Mucosa of gallbladder (tissue), 1 donor: ENCODE measurements at regions not wholly inside any gene's neighbourhood (a gene's known extent, or its start where the extent isn't known, plus 50 kb on each side); places are given as distances from the start of the nearest gene placed in this dataset.

ENCODE experiments used
- DNase-seq: peaks from one replicate; pipeline ENCODE4 v3.0.0-alpha.2; 2020; ENCODE audit warnings: low spot score
- donor health status: DM: no; HTN: no; CAD: no.

DNA sequence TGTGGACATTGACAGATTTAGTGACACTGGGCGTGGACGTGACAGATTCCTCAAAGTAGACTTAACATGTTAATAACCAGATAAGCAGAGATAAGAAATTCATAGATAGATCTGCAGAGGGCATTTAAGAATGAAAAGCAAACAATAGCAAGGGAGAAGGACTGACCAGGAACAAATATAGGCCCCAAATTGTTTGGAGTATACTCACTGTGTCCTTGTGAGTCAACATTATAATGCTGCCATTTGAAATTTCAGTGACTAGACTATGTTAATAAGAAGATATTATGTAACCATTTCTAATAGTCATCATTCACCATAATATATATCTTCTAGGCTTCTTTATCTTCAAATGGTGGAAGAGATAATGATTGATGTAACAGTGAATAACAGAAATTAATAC lies 78.1 kb upstream of the SLC38A11 start:
- no peak for DNase-seq

DNA sequence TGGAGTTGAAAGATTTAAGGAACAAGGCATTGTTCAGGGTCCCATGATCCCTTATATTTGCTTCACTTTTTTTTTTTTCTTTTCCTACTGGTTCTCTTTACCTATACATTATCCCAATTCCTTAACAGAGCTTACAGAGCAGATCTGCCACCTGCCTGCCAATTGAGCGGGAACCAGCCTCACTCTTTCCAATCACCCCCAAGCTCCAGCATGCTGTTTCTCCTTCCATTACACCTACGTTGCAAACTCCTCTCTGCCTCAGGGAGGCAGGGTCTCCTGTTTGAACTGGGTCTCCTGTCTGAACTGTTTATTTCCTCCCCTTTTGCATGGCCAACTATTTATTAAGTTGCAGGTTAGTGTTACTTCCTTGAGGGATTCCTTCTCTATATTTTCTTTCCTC lies 77.2 kb upstream of the SLC38A11 start:
- no peak for DNase-seq

DNA sequence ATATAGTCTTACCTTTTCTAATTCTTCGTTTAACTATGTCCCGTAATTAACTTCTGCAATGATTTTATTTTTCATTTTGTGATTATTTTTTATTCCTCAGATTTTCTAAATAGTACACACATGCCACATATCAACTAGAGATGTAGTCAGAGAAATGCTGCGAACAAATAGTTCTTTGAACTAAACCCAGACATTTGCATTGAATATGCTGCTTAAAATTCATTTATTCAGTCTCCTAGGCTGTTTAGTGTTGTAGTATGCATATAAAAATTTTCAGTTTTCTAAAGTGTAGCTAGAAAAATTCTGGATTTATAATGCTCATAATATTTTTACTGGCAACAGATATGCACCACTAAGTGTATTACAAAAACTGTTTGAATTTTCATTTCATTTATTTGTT lies 68.9 kb upstream of the SLC38A11 start:
- DNase-seq = no peak

DNA sequence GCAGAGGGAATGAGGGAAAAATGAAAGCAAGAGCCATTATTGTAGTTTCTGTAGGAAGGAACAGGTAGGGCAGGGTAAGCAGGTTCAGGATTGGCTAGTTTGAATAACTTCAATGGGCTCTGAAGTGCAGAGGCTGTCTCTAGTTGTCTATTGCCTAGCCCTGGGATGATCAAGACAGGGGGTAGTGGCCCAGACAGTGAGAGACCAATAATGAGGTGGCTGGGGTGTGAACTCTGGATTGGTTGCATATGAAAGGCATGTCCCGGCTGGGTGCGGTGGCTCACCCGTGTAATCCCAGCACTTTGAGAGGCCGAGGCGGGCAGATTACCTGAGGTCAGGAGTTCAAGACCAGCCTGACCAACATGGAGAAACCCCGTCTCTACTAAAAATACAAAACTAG lies 67.5 kb upstream of the SLC38A11 start:
- DNase-seq = no peak

DNA sequence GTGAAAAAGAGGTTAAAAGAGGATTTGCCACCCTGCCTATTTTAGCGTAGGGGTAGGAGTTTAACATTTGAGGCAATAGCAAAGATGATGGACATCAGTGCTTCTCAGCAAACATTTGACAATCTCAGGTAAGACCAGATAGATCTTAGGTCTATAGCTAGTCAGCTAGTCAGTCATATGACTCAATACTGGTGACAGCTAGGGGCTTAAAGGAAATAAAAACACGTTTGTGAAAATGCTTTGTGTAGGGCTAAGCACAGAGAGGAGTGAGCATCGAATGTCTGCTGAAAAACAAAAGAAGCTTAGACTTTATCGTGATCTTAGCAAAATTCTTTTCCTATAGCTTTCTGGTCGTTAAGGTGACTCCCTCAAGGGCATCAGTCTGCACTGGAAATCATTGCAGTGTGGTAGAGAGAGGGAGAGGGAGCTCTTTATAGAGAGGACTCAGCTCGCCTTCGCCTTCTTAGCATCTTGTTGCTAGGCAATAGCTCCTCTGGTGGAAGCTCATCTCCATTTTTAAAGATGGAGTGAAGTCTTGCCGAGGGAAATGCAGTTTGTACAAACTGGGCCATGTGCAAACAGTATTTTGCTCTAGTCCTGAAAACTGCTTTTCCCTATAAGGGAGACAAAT lies 62.8 kb upstream of the SLC38A11 start:
- no peak for DNase-seq

DNA sequence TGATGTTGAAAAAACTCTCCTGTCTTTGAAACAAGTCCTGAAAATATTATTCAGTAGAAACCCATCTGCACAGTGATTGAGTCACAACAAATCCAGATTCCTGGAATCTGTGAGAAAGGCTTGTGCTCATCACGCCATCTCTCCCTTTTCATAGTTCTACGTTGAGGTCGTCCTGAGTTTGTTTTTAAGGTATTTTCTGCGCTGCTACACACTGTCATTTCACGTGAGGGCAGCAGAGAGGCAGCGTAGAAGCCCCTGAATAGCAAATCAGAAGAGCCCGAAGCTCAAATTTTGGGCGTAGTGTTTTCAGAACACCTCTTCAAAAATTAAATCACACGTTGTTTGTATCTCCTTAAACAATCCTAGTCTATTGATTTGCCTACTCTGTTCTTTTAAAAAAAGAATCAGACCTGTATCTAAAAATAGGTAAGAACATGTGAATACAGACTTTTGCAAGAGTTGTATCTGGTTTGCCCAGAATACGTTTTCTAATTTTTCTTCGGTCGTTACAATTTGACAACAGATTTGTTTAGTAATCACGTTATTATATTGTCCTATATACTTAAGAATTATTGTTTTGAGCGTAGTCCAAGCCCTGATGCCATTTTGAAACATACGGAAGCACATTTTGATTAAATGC lies 61.6 kb upstream of the SLC38A11 start:
- DNase-seq = no peak

DNA sequence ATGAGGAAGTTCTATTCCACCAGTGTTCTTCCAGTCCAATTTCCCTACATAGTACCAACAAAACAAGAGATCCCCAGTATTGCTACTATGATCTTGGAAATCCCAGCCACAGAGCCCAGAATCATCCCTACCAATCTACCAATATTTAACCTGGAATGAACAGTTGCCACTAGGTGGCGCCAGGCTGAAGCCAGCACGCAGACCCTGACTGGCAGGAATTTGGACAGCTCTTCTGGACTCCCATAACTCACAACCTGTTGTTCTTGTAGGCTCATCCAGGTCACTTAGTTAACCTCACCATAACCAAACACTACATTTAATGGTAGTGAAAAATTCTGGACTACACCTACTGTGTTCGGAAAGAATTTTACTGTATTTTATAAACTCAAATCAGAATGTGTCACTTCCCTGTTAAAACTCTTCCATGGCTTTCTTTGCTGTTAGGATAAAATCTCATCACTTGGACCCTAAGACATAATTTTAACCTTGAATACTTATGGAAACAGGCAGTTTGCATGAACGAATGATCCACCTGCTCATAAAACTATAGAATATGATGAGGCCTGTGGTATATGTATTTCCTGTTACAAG lies 59.8 kb upstream of the SLC38A11 start:
- DNase-seq = peak; percentile 64

DNA sequence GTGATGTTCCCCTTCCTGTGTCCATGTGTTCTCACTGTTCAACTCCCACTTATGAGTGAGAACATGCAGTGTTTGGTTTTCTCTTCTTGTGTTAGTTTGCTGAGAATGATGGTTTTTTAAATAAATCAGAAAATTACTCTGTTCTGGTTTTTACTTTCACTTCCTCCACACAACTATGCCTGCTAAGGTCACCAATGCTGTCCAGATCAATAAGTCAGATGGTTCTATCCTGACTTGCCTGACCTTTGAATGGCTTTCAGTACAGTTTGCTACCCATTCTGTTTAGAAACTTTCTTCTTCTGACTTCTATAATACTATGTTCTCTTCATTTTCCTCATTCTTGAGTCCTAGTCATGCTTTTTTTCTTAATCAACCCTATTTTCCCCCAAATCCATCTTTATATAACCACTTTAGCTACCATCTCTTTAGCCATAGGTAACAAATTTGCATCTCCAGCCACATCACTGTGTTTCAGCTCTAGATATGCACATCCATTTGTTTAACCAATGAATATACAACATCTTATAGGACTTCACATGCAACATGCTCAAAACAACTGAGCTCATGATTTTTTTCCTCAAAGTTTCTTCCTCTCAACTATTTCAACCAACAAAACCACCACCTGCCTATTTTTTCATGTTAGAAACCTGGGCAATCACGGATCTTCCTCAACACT lies 58.8 kb upstream of the SLC38A11 start:
- no peak for DNase-seq

DNA sequence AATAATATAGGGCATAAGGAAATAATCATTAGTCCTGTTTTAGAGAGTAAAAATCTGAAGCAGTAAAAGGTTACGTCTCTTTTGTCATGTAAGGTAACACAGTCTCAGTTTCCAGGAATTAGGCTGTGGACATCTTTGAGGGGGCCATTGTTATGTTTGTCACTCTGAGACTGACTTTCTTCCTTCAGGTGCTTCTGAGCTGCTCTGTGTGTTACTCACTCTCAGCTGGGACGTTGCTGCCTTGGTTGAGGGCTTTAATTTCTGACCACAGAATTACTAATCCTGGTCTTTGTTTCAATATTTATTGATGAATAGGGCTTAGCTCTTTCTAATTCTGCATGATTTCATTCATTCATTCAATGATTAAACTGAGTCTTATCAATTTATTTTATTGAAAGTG lies 55.9 kb upstream of the SLC38A11 start:
- no peak for DNase-seq

DNA sequence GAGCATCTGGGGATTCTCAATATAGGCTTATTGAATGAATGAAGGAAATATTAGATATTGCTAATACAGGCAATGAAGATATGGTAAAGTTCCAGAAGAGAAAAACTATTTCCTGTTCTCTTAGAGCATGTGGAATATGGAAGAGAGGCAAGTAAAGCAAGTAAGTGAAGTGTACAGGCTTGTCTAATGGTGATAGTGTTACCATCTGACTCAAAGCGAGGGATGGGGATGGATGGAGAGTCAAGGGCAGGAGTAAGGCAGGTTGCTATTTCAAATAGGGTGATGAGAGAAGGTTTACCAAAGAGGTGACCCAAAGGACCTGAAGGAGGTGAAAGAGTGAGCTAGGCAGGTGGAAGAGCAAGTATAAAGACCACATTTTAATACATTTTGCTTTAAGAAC lies 55.2 kb upstream of the SLC38A11 start:
- no peak for DNase-seq

DNA sequence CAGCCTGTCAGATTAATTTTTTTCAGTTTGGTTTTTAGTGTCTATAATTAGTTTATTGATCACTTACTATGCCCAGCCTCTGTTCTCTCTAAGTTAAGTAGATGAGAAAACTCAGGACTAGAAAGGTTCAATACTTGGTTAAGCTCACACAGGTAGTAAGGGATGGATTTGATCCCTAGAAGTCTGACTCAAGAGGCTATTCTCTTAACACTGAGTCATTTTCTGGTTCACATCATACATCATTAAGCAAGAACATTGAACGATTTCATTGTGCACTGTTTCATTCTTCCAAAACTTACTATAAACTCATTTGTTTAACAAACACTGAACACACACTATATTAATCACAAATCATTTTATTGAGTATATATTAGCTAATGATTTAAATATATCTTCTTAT lies 54.1 kb upstream of the SLC38A11 start:
- DNase-seq = no peak

DNA sequence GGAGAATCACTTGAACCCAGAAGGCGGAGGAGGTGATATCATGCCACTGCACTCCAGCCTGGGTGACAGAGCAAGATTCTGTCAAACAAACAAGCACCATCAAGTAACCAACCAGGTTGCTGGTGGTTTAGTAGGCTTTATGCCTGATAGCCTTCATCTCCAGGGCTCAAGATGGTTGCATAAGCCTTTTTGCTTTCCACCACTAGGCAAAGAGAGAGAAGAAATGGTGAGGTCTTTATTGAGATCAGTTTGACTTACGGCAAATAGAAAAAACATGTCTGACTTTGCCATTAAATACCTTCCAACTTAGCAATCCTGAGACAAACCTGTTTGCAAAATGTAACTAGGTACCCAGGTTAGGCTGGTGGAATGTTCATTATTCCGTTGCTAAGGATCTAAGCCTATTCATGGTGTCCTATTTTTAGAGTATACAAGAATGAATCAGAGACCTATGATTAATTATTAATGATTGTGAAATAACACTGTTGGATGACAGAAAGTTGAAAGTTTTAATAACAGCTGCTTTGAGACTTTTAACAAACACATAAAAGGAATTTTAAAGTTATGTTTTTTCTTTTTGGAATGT lies 53.5 kb upstream of the SLC38A11 start:
- no peak for DNase-seq

DNA sequence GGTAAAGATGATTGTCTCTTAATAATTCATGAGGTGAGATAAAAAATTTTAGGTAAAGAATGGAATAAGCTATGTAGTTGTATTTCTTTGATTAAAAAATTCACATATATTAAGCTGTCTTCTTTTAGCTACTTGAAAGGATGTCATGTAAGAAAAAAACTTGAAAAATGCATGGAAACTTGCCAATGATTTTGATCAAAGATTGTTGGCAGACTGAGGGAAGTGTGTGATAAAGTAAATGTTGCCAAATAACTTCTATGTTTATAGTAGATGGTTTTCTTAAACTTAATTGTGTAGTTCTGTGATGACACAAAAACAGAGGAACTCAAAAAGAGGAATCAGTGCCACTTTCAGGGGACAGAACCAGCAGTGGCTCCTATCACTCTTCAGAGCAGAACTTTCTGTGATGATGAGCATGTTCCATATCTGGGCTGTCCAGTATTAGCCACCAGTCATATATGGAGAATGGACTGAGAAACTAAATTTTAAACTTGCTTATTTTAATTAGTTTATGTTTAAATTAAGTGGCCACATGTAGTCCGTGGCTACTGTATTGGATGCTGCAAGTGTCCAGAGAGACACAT lies 51.9 kb upstream of the SLC38A11 start:
- DNase-seq = no peak
